Right atrium auricular region (tissue), 2 donors: ENCODE measurements at regions not wholly inside any gene's neighbourhood (a gene's known extent, or its start where the extent isn't known, plus 50 kb on each side); places are given as distances from the start of the nearest gene placed in this dataset.
A peak's percentile ranks its signal among the peaks of the same experiment; 100 is the strongest.

Experiments
- DNase-seq: peaks from one replicate; pipeline ENCODE4 v3.0.0-alpha.2; 2019; ENCODE audit warnings: low spot score
- H3K27ac ChIP-seq, 2 donors: fragments of 200-600 bp; sonication (generic); 1 replicate in 1 of 2; 2 replicates in 1 of 2; pipeline ENCODE4 v1.5.1; 2016 to 2019
- H3K27me3 ChIP-seq, 2 donors: fragments of 200-600 bp; sonication (generic); one replicate each; pipeline versions ENCODE4 v1.5.1 to v1.6.0; 2017 to 2019
- H3K36me3 ChIP-seq: fragments of 200-600 bp; sonication (generic); one replicate; pipeline ENCODE4 v1.5.1; 2016
- H3K4me1 ChIP-seq, 2 donors: fragments of 200-600 bp; sonication (generic); one replicate each; pipeline versions ENCODE4 v1.5.1 to v1.6.0; 2017 to 2019
- H3K4me3 ChIP-seq, 2 donors: fragments of 200-600 bp; sonication (generic); 1 replicate in 1 of 2; 2 replicates in 1 of 2; pipeline ENCODE4 v1.5.1; 2017 to 2019; ENCODE audit warnings: mild to moderate bottlenecking in 1 of 2, moderate library complexity in 1 of 2
- H3K9me3 ChIP-seq, 2 donors: fragments of 200-600 bp; sonication (generic); one replicate each; pipeline ENCODE4 v1.5.1; 2019
- TF ChIP-seq, protein P1 (sequence below), 2 donors: fragments of 200-600 bp; sonication (generic); IDR thresholded peaks; one replicate each; pipeline ENCODE4 v1.5.1; 2019; ENCODE audit warnings: antibody characterized with exemption in 2 of 2

DNA sequence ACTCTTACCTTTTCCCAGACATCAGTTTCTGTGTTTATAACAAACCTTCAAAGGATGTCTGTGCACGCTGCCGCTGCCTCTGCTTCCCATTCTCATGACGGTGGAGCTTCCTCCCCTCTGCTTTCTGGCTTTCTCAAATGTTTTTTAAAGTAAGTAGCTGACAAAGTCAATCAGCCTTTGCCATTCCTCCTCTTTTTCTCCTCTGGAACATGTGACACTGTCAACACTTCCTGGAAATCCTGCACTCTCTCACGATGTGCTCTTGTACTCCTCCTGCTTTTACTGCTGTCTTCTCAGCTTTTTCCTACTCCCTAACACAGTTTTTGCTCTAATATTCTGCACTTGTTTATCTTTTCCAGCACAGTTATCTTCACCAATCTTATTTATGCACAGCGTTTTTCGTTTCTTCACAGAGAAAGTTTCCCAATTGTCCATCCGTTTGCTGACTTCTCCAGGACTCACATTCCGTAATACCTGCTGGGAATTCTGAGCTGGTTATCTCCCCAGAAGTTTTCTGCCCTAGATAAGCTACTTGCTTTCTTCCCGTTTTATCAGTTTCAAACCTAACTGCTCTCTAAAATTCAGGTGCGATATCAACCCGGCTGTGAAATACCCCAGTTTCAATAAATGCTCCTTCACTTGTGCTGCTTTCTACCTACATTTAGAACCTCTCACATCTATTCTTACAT is 465.6 kb upstream of the AGA start:
- TF ChIP-seq, protein P1, sequence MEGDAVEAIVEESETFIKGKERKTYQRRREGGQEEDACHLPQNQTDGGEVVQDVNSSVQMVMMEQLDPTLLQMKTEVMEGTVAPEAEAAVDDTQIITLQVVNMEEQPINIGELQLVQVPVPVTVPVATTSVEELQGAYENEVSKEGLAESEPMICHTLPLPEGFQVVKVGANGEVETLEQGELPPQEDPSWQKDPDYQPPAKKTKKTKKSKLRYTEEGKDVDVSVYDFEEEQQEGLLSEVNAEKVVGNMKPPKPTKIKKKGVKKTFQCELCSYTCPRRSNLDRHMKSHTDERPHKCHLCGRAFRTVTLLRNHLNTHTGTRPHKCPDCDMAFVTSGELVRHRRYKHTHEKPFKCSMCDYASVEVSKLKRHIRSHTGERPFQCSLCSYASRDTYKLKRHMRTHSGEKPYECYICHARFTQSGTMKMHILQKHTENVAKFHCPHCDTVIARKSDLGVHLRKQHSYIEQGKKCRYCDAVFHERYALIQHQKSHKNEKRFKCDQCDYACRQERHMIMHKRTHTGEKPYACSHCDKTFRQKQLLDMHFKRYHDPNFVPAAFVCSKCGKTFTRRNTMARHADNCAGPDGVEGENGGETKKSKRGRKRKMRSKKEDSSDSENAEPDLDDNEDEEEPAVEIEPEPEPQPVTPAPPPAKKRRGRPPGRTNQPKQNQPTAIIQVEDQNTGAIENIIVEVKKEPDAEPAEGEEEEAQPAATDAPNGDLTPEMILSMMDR (IDR thresholded peaks at IDR 0.05), result no peak
- DNase-seq, result no peak
- peaks cover 0 to 15% of the 10 kb centered on the region in 2 donors for H3K9me3 ChIP-seq
- H3K36me3 ChIP-seq, result no peaks in the 10 kb centered on the region
- no peak overlapping the region for H3K27ac ChIP-seq
- H3K27me3 ChIP-seq, result no peaks in the 10 kb centered on the region
- no peaks in the 10 kb centered on the region for H3K4me1 ChIP-seq
- peak overlapping the region in 1 of 2 donors; percentile 5 for H3K4me3 ChIP-seq

DNA sequence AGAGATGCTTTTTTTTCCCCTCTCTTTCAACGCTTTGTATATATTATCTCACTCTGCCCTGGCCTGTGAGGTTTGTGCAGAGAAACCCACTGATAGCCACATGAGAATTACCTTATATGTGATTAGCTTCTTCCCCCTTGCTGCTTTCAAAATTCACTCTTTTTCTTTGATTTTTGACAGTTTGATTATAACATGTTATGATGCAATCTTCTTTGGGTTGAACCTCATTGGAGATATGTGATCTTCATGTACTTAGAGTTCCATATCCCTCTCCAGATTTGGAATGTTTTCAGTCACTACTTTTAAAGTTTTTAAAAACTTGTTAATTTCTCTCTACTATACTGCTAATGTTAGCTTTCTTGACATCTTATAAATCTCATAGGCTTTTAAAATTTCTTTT is 479.5 kb upstream of the AGA start:
- no peak overlapping the region for H3K4me3 ChIP-seq
- no peaks in the 10 kb centered on the region for H3K27me3 ChIP-seq
- H3K36me3 ChIP-seq, result no peaks in the 10 kb centered on the region
- TF ChIP-seq, protein P1 (IDR thresholded peaks at IDR 0.05), result no peak
- peaks cover 0 to 6% of the 10 kb centered on the region in 2 donors for H3K9me3 ChIP-seq
- no peak for DNase-seq
- H3K27ac ChIP-seq, result no peak overlapping the region
- H3K4me1 ChIP-seq, result no peaks in the 10 kb centered on the region

DNA sequence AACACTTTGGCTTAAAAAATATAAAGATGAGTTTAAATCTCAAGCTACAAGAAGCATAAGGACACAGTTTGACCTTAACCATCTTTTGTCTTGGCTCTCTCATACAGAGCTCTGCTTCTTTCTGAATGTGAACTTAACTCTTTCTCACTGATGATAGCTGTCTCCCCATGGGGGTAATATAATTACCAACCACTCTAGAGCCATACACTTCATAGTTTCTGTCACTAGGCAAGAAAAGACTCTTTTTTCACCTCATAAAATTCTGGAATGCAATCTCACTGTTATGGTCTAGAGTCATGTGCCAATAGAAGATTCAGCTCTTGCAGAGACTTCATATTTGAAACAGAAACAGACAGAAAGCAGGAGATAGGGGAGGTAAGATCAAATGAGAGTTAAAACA is 481.7 kb upstream of the AGA start:
- peaks cover 0 to 6% of the 10 kb centered on the region in 2 donors for H3K9me3 ChIP-seq
- H3K27me3 ChIP-seq, result no peaks in the 10 kb centered on the region
- H3K4me3 ChIP-seq, result no peak overlapping the region
- no peaks in the 10 kb centered on the region for H3K36me3 ChIP-seq
- H3K4me1 ChIP-seq, result no peaks in the 10 kb centered on the region
- no peak overlapping the region for H3K27ac ChIP-seq
- no peak for DNase-seq
- TF ChIP-seq, protein P1 (IDR thresholded peaks at IDR 0.05), result no peak

DNA sequence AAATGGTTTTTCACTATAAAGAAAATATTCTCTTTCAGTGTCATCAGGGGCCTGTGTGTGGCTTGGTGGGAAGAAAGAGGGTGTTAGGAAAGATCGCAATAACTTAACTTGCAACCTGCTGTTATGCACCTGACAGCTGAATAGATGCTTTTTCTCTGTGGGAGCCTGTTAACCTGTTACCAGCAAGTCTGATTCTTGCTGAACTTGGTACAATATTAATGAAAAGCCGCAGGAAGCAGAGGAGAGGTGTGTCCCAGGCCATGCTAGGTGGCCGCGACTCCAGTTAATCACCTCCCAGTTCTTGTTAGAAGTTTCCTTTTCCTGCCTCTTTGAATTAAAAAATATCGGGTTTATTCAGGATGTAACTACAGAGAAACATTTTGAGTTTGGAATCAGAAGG is 494.8 kb upstream of the AGA start:
- TF ChIP-seq, protein P1 (IDR thresholded peaks at IDR 0.05), result no peak
- DNase-seq, result no peak

DNA sequence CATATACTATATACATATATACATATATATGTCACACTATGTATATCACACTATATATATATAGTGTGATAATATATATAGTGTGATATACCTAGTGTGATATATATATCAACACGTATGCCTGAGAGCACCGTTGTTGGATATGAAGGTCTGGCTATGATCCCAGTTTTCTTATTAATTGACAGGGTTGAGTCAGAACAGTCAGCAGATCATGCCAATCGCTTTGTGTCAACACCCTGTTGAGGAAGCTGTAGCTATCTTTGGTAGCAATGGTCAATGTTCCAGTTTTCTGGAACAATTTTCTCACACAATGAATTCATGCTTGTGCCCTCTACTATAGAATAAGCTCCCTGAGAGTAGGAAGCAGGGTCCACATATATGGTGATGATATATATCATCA is 496.0 kb upstream of the AGA start:
- Histone ChIP-seq H3K27me3 (no peaks in the 10 kb centered on the region), H3K9me3 (no peaks in the 10 kb centered on the region), H3K4me3 (no peak overlapping the region), H3K4me1 (no peaks in the 10 kb centered on the region), H3K36me3 (no peaks in the 10 kb centered on the region), H3K27ac (no peak overlapping the region)
- TF ChIP-seq, protein P1 (IDR thresholded peaks at IDR 0.05), result no peak
- no peak for DNase-seq

More for the DNA sequence above, 494.8 kb upstream of the AGA start:
- Histone ChIP-seq H3K27ac (no peak overlapping the region), H3K4me1 (no peaks in the 10 kb centered on the region), H3K9me3 (no peaks in the 10 kb centered on the region), H3K36me3 (no peaks in the 10 kb centered on the region), H3K4me3 (no peak overlapping the region), H3K27me3 (no peaks in the 10 kb centered on the region)

DNA sequence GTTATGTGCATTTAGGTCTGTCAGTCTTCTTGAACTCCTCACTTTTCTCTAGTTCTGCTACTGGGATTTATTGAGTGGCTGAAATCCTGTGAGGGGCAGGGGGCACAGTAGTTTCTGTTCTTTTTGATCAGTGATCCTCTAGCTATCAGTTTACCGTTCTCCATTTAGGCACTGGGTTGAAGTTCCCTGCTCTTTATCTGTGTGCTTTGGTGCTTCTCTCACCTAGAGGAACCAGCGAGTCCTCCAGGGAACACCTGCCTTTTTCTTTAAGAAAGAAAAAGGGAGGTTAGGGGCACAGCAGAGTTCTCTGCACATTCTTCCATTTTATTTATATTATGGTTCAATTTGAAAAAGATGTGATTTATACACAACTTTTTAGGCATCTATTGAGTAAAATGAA is 503.0 kb upstream of the AGA start:
- no peak for DNase-seq
- Histone ChIP-seq H3K9me3 (no peaks in the 10 kb centered on the region), H3K4me1 (no peaks in the 10 kb centered on the region), H3K4me3 (no peak overlapping the region), H3K36me3 (no peaks in the 10 kb centered on the region), H3K27ac (no peak overlapping the region), H3K27me3 (no peaks in the 10 kb centered on the region)
- TF ChIP-seq, protein P1 (IDR thresholded peaks at IDR 0.05), result no peak
